GM18909 (cell line): ENCODE measurements at regions not wholly inside any gene's neighbourhood (a gene's known extent, or its start where the extent isn't known, plus 50 kb on each side); places are given as distances from the start of the nearest gene placed in this dataset.
"Not testable (repeated sequence)": the region's sequence is repeated elsewhere in the genome, so short reads cannot be mapped to it uniquely, and the experiment has no call there.

Experiments
- ATAC-seq: cut with Tn5 transposase; IDR thresholded peaks from one replicate; pipeline ENCODE4 v1.9.1; 2021; ENCODE audit warnings: mild to moderate bottlenecking; ENCODE audit not compliant: unreplicated experiment, poor library complexity

GRCh38 chr2:120631236-120631635, 104.4 kb upstream of the GLI2 start:
- no peak for ATAC-seq

GRCh38 chr2:120631724-120632123, 103.9 kb upstream of the GLI2 start:
- ATAC-seq = no peak

- ATAC-seq = no peak
These were observed 102.6 kb upstream of the GLI2 start for GRCh38 chr2:120632796-120633646.

GRCh38 chr2:120634533-120634932, 101.1 kb upstream of the GLI2 start:
- no peak for ATAC-seq

GRCh38 chr2:120635146-120635545, 100.5 kb upstream of the GLI2 start:
- ATAC-seq = no peak

GRCh38 chr2:120637847-120638246, 97.8 kb upstream of the GLI2 start:
- no peak for ATAC-seq

GRCh38 chr2:120638450-120638849, 97.2 kb upstream of the GLI2 start:
- ATAC-seq = no peak

GRCh38 chr2:120641366-120641771, 94.3 kb upstream of the GLI2 start:
- ATAC-seq = no peak

GRCh38 chr2:120642646-120643045, 93.0 kb upstream of the GLI2 start:
- ATAC-seq = no peak

- ATAC-seq = no peak
These were observed 88.7 kb upstream of the GLI2 start for GRCh38 chr2:120646994-120647393.

GRCh38 chr2:120647487-120647886, 88.2 kb upstream of the GLI2 start:
- no peak for ATAC-seq

GRCh38 chr2:120649381-120649780, 86.3 kb upstream of the GLI2 start:
- not testable (repeated sequence) for ATAC-seq

GRCh38 chr2:120650022-120650644, 85.5 kb upstream of the GLI2 start:
- ATAC-seq = no peak

GRCh38 chr2:120651818-120652217, 83.8 kb upstream of the GLI2 start:
- no peak for ATAC-seq

- no peak for ATAC-seq
These were observed 82.6 kb upstream of the GLI2 start for GRCh38 chr2:120653046-120653445.

GRCh38 chr2:120653871-120654270, 81.8 kb upstream of the GLI2 start:
- ATAC-seq = no peak

GRCh38 chr2:120654381-120655134, 81.1 kb upstream of the GLI2 start:
- no peak for ATAC-seq

- no peak for ATAC-seq
These were observed 79.3 kb upstream of the GLI2 start for GRCh38 chr2:120656273-120656950.

GRCh38 chr2:120658042-120658769, 77.5 kb upstream of the GLI2 start:
- no peak for ATAC-seq

GRCh38 chr2:120658770-120659158, 76.9 kb upstream of the GLI2 start:
- ATAC-seq = no peak
